ENCODE measurements at regions not wholly inside any gene's neighbourhood (a gene's known extent, or its start where the extent isn't known, plus 50 kb on each side); places are given as distances from the start of the nearest gene placed in this dataset.

GRCh38 chr7:120055300-120055699 is 217.7 kb upstream of the KCND2 start:
- no peak for TF ChIP-seq CTCF (optimal IDR thresholded peaks at IDR 0.05 in 1 of 3, IDR thresholded peaks at IDR 0.05 in 1 of 3, conservative IDR thresholded peaks at IDR 0.05 in 1 of 3; ENCODE audit: extremely low read depth in 1 of 3, insufficient read depth in 2 of 3, low read length in 3 of 3)
- no peak for TF ChIP-seq EZH2 (IDR thresholded peaks at IDR 0.05; ENCODE audit: low read length)

Data from keratinocyte (primary cell).